ENCODE measurements at regions not wholly inside any gene's neighbourhood (a gene's known extent, or its start where the extent isn't known, plus 50 kb on each side); places are given as distances from the start of the nearest gene placed in this dataset.
"Not testable (repeated sequence)": the region's sequence is repeated elsewhere in the genome, so short reads cannot be mapped to it uniquely, and the experiment has no call there.

GRCh38 chr6:23851522-23851921 is 274.5 kb upstream of the NRSN1 start:
- intact Hi-C loops (cut with DNase I) = no loop called here
- Histone ChIP-seq H3K36me3 (ENCODE audit: insufficient read depth in 1 of 2, low read depth in 1 of 2) (no peaks in the 10 kb centered on the region), H3K27ac (no peak overlapping the region), H3K27me3 (ENCODE audit: insufficient read depth in 3 of 3, low read length in 2 of 3) (no peaks in the 10 kb centered on the region), H3K4me3 (no peak overlapping the region), H3K4me1 (no peaks in the 10 kb centered on the region), H3K9me3 (no peaks in the 10 kb centered on the region)
- TF ChIP-seq CTCF (IDR thresholded peaks at IDR 0.05) = no peak
- ATAC-seq (no peak), DNase-seq (no peak)
- 32 to 47% (median 42%) methylated on average over 1 of the region's 1 CpG for WGBS, 3 donors

- H3K4me1 ChIP-seq; intact Hi-C loops (cut with DNase I): not testable (repeated sequence)
- WGBS, 3 donors = 92 to 95% (median 92%) methylated on average over 6 to 17 of the region's 18 CpGs
Observed at GRCh38 chr6:23853566-23854133, 272.4 kb upstream of the NRSN1 start.

GRCh38 chr6:23854154-23854553 is 271.9 kb upstream of the NRSN1 start:
- H3K36me3 ChIP-seq (ENCODE audit: insufficient read depth in 1 of 2, low read depth in 1 of 2); ATAC-seq; DNase-seq; H3K27me3 ChIP-seq (ENCODE audit: insufficient read depth in 3 of 3, low read length in 2 of 3); intact Hi-C loops (cut with DNase I); H3K4me1 ChIP-seq; H3K9me3 ChIP-seq; H3K4me3 ChIP-seq; H3K27ac ChIP-seq: not testable (repeated sequence)
- 97% methylated on average over 20 to 22 of the region's 22 CpGs for WGBS, 3 donors

More at GRCh38 chr6:23853566-23854133, 272.4 kb upstream of the NRSN1 start:
- not testable (repeated sequence) for H3K4me3 ChIP-seq; ATAC-seq; DNase-seq; H3K27me3 ChIP-seq (ENCODE audit: insufficient read depth in 3 of 3, low read length in 2 of 3); H3K36me3 ChIP-seq (ENCODE audit: insufficient read depth in 1 of 2, low read depth in 1 of 2); H3K27ac ChIP-seq; H3K9me3 ChIP-seq

- no peak for TF ChIP-seq CTCF (IDR thresholded peaks at IDR 0.05)
Observed at GRCh38 chr6:23855497-23856116, 270.4 kb upstream of the NRSN1 start.

GRCh38 chr6:23870496-23870895 is 255.5 kb upstream of the NRSN1 start:
- no peak for TF ChIP-seq CTCF (IDR thresholded peaks at IDR 0.05)
- H3K36me3 ChIP-seq (ENCODE audit: insufficient read depth in 1 of 2, low read depth in 1 of 2) = no peaks in the 10 kb centered on the region
- H3K4me1 ChIP-seq = no peaks in the 10 kb centered on the region
- ATAC-seq = no peak
- H3K27me3 ChIP-seq (ENCODE audit: insufficient read depth in 3 of 3, low read length in 2 of 3) = no peaks in the 10 kb centered on the region
- intact Hi-C loops (cut with DNase I) = no loop called here
- peaks cover 4% of the 10 kb centered on the region for H3K9me3 ChIP-seq
- no peak for DNase-seq
- no peak overlapping the region for H3K27ac ChIP-seq
- H3K4me3 ChIP-seq = no peak overlapping the region

More at GRCh38 chr6:23855497-23856116, 270.4 kb upstream of the NRSN1 start:
- no peaks in the 10 kb centered on the region for H3K9me3 ChIP-seq
- WGBS, 3 donors = 87 to 92% (median 88%) methylated on average over 21 to 23 of the region's 23 CpGs
- DNase-seq (no peak), ATAC-seq (no peak)
- no peak overlapping the region for H3K27ac ChIP-seq
- intact Hi-C loops (cut with DNase I) = no loop called here
- no peaks in the 10 kb centered on the region for H3K27me3 ChIP-seq (ENCODE audit: insufficient read depth in 3 of 3, low read length in 2 of 3)
- H3K4me3 ChIP-seq = no peak overlapping the region
- H3K36me3 ChIP-seq (ENCODE audit: insufficient read depth in 1 of 2, low read depth in 1 of 2) = no peaks in the 10 kb centered on the region
- no peaks in the 10 kb centered on the region for H3K4me1 ChIP-seq

- no peak for ATAC-seq
- 76 to 83% (median 78%) methylated on average over 1 of the region's 1 CpG for WGBS, 3 donors
- Histone ChIP-seq H3K27ac (no peak overlapping the region), H3K4me1 (no peaks in the 10 kb centered on the region), H3K9me3 (no peaks in the 10 kb centered on the region), H3K36me3 (ENCODE audit: insufficient read depth in 1 of 2, low read depth in 1 of 2) (no peaks in the 10 kb centered on the region), H3K4me3 (no peak overlapping the region), H3K27me3 (ENCODE audit: insufficient read depth in 3 of 3, low read length in 2 of 3) (no peaks in the 10 kb centered on the region)
- no peak for DNase-seq
- TF ChIP-seq CTCF (IDR thresholded peaks at IDR 0.05) = no peak
- intact Hi-C loops (cut with DNase I) = no loop called here
Observed at GRCh38 chr6:23873161-23873560, 252.9 kb upstream of the NRSN1 start.
